Neural progenitor cell (in vitro differentiated cells): ENCODE measurements at regions not wholly inside any gene's neighbourhood (a gene's known extent, or its start where the extent isn't known, plus 50 kb on each side); places are given as distances from the start of the nearest gene placed in this dataset.

Experiments
- EZH2 ChIP-seq: fragments of 200-600 bp; sonication (generic); IDR thresholded peaks from 2 replicates; pipeline ENCODE4 v1.6.1; 2017; ENCODE audit warnings: antibody characterized with exemption, mild to moderate bottlenecking, moderate library complexity
- TF ChIP-seq, protein P1 (sequence below): fragments of 200-600 bp; sonication (generic); IDR thresholded peaks from 2 replicates; pipeline ENCODE4 v1.5.1; 2017; ENCODE audit warnings: antibody characterized with exemption, mild to moderate bottlenecking

DNA sequence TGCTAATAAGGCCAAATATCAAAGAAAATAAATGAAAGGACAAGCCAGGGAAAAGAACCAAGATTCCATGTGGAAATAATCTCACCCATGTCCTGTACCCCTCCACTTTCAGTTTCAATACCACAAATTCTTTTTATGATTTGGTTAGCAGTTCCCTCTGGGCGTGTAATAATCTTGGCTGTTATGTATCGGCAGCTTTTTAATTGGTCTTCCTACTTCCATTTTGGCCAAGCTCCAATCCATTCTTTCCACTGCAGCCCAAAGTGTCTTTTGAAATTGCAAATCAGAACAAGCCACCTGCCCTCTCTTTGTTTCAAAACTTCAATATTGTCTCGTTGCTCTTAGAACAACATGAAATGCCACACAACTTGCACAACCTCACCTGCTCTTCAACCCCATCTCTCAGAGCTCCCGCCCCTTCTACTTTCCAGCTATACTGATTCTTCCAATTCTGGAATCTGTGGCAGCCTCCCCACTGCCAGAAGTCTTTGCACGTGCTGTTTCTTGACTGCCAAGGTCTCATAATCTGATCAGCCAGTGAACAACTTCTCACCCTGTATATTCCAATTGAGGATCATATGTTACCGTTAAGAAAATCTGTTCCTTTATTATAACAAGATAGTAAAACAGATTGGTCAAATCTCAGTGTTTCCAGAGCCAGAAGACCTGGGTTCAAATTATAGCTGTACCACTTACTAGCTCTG is 354.5 kb downstream of the CBLN4 start:
- TF ChIP-seq, protein P1, sequence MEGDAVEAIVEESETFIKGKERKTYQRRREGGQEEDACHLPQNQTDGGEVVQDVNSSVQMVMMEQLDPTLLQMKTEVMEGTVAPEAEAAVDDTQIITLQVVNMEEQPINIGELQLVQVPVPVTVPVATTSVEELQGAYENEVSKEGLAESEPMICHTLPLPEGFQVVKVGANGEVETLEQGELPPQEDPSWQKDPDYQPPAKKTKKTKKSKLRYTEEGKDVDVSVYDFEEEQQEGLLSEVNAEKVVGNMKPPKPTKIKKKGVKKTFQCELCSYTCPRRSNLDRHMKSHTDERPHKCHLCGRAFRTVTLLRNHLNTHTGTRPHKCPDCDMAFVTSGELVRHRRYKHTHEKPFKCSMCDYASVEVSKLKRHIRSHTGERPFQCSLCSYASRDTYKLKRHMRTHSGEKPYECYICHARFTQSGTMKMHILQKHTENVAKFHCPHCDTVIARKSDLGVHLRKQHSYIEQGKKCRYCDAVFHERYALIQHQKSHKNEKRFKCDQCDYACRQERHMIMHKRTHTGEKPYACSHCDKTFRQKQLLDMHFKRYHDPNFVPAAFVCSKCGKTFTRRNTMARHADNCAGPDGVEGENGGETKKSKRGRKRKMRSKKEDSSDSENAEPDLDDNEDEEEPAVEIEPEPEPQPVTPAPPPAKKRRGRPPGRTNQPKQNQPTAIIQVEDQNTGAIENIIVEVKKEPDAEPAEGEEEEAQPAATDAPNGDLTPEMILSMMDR: no peak
- TF ChIP-seq EZH2: no peak
